ENCODE measurements at regions not wholly inside any gene's neighbourhood (a gene's known extent, or its start where the extent isn't known, plus 50 kb on each side); places are given as distances from the start of the nearest gene placed in this dataset.

DNA sequence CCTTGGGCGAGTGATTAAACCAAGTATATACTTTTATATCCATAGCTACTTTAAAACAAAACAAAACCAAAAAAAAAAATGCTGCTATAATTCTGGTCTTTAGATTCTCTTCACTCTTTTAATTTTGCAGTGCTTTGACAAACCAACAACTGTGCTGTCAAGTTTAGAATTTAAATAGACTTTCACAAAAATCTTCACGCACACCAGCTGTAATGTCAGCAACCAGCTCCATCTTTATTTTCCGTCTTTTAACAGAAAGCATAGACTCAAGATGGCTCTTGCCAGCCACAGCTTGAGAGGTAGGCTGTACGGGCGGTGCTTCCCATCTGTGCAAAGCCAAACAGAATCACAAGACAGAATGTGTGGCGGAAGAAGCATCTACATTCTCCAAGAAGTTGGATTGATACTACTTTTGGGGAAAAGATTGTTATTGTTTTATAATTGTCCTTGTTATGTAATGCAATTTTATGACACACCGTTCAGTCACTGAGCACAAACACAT is 388.3 kb upstream of the MAGEC2 start:
- H3K4me3 Mint-ChIP-seq (ENCODE audit: low read depth, unreplicated experiment) = no peak overlapping the region
- DNase-seq = no peak
- peaks cover 9% of the 10 kb centered on the region for H3K9me3 Mint-ChIP-seq (ENCODE audit: low read depth, unreplicated experiment)
- intact Hi-C loops (cut with micrococcal nuclease; ENCODE audit: unreplicated experiment) = no loop called here
- H3K36me3 Mint-ChIP-seq (ENCODE audit: insufficient read depth, unreplicated experiment) = no peaks in the 10 kb centered on the region
- no peaks in the 10 kb centered on the region for H3K4me1 Mint-ChIP-seq (ENCODE audit: low read depth, unreplicated experiment)
- no peak overlapping the region for H3K27ac Mint-ChIP-seq (ENCODE audit: unreplicated experiment)
- H3K27me3 Mint-ChIP-seq (ENCODE audit: unreplicated experiment) = no peaks in the 10 kb centered on the region
- BruUV-seq (replicated peaks) = no TSS peak
- no peak for TF ChIP-seq CTCF (IDR thresholded peaks at IDR 0.05; ENCODE audit: unreplicated experiment)
- CTCF ChIA-PET = no interaction called here

- H3K4me3 Mint-ChIP-seq (ENCODE audit: low read depth, unreplicated experiment) = no peak overlapping the region
- H3K27ac Mint-ChIP-seq (ENCODE audit: unreplicated experiment) = no peak overlapping the region
- H3K27me3 Mint-ChIP-seq (ENCODE audit: unreplicated experiment) = no peaks in the 10 kb centered on the region
- intact Hi-C loops (cut with micrococcal nuclease; ENCODE audit: unreplicated experiment) = no loop called here
- no TSS peak for BruUV-seq (replicated peaks)
- TF ChIP-seq CTCF (IDR thresholded peaks at IDR 0.05; ENCODE audit: unreplicated experiment) = no peak
- no peaks in the 10 kb centered on the region for H3K36me3 Mint-ChIP-seq (ENCODE audit: insufficient read depth, unreplicated experiment)
- CTCF ChIA-PET = no interaction called here
- no peaks in the 10 kb centered on the region for H3K4me1 Mint-ChIP-seq (ENCODE audit: low read depth, unreplicated experiment)
- DNase-seq = no peak
- peaks cover 3% of the 10 kb centered on the region for H3K9me3 Mint-ChIP-seq (ENCODE audit: low read depth, unreplicated experiment)
Observed at GRCh38 chrX:142576615-142577014, 371.5 kb upstream of the MAGEC2 start.

- Mint-ChIP-seq H3K27ac (ENCODE audit: unreplicated experiment) (no peak overlapping the region), H3K27me3 (ENCODE audit: unreplicated experiment) (no peaks in the 10 kb centered on the region)
Observed at GRCh38 chrX:142549923-142550322, 344.8 kb upstream of the MAGEC2 start.

GRCh38 chrX:142505839-142506238 is 300.7 kb upstream of the MAGEC2 start:
- CTCF ChIA-PET = no interaction called here
- Mint-ChIP-seq H3K36me3 (ENCODE audit: insufficient read depth, unreplicated experiment) (no peaks in the 10 kb centered on the region), H3K4me1 (ENCODE audit: low read depth, unreplicated experiment) (no peaks in the 10 kb centered on the region), H3K27ac (ENCODE audit: unreplicated experiment) (no peak overlapping the region), H3K9me3 (ENCODE audit: low read depth, unreplicated experiment) (peaks cover 5% of the 10 kb centered on the region), H3K27me3 (ENCODE audit: unreplicated experiment) (no peaks in the 10 kb centered on the region), H3K4me3 (ENCODE audit: low read depth, unreplicated experiment) (no peak overlapping the region)
- intact Hi-C loops (cut with micrococcal nuclease; ENCODE audit: unreplicated experiment) = no loop called here
- no peak for TF ChIP-seq CTCF (IDR thresholded peaks at IDR 0.05; ENCODE audit: unreplicated experiment)
- no TSS peak for BruUV-seq (replicated peaks)
- no peak for DNase-seq

More at GRCh38 chrX:142549923-142550322, 344.8 kb upstream of the MAGEC2 start:
- no peak for TF ChIP-seq CTCF (IDR thresholded peaks at IDR 0.05; ENCODE audit: unreplicated experiment)
- intact Hi-C loops (cut with micrococcal nuclease; ENCODE audit: unreplicated experiment) = no loop called here
- H3K4me3 Mint-ChIP-seq (ENCODE audit: low read depth, unreplicated experiment) = no peak overlapping the region
- no TSS peak for BruUV-seq (replicated peaks)
- no peaks in the 10 kb centered on the region for H3K36me3 Mint-ChIP-seq (ENCODE audit: insufficient read depth, unreplicated experiment)
- no peak for DNase-seq
- peaks cover 5% of the 10 kb centered on the region for H3K9me3 Mint-ChIP-seq (ENCODE audit: low read depth, unreplicated experiment)
- CTCF ChIA-PET = no interaction called here
- H3K4me1 Mint-ChIP-seq (ENCODE audit: low read depth, unreplicated experiment) = no peaks in the 10 kb centered on the region

Data from Calu3 (cell line).